NK-92 treated with Interleukin-12 subunit alpha and Interleukin-12 subunit beta, amount 100 ng/mL, for 24 hours (cell line): ENCODE measurements at regions not wholly inside any gene's neighbourhood (a gene's known extent, or its start where the extent isn't known, plus 50 kb on each side); places are given as distances from the start of the nearest gene placed in this dataset.

Experiments used
- DNase-seq: peaks from one replicate; lab custom pipeline; 2025; lab: John Stamatoyannopoulos, UW

GRCh38 chr2:120548627-120549608, 186.8 kb upstream of the GLI2 start:
- no peak for DNase-seq

GRCh38 chr2:120549841-120550240, 185.8 kb upstream of the GLI2 start:
- no peak for DNase-seq

GRCh38 chr2:120550282-120550681, 185.4 kb upstream of the GLI2 start:
- DNase-seq, result no peak

GRCh38 chr2:120550893-120551446, 184.7 kb upstream of the GLI2 start:
- DNase-seq, result no peak

GRCh38 chr2:120551522-120551921, 184.1 kb upstream of the GLI2 start:
- DNase-seq, result no peak

GRCh38 chr2:120552079-120552478, 183.6 kb upstream of the GLI2 start:
- no peak for DNase-seq

GRCh38 chr2:120552800-120553481, 182.7 kb upstream of the GLI2 start:
- DNase-seq, result no peak

GRCh38 chr2:120554625-120555032, 181.0 kb upstream of the GLI2 start:
- DNase-seq, result no peak

- no peak for DNase-seq
Measured at GRCh38 chr2:120555092-120555491, 180.6 kb upstream of the GLI2 start.

GRCh38 chr2:120556911-120557310, 178.8 kb upstream of the GLI2 start:
- DNase-seq, result no peak

GRCh38 chr2:120558847-120559246, 176.8 kb upstream of the GLI2 start:
- DNase-seq, result no peak

GRCh38 chr2:120559401-120559800, 176.3 kb upstream of the GLI2 start:
- no peak for DNase-seq

GRCh38 chr2:120560330-120560729, 175.3 kb upstream of the GLI2 start:
- DNase-seq, result no peak

GRCh38 chr2:120561379-120562035, 174.2 kb upstream of the GLI2 start:
- DNase-seq, result no peak

GRCh38 chr2:120562218-120563005, 173.3 kb upstream of the GLI2 start:
- DNase-seq, result no peak

GRCh38 chr2:120563616-120564015, 172.1 kb upstream of the GLI2 start:
- DNase-seq, result no peak

GRCh38 chr2:120564213-120565094, 171.2 kb upstream of the GLI2 start:
- DNase-seq, result no peak

- no peak for DNase-seq
Measured at GRCh38 chr2:120565095-120565460, 170.6 kb upstream of the GLI2 start.

- no peak for DNase-seq
Measured at GRCh38 chr2:120565929-120566328, 169.7 kb upstream of the GLI2 start.

GRCh38 chr2:120566331-120567035, 169.2 kb upstream of the GLI2 start:
- no peak for DNase-seq
